ENCODE measurements at regions not wholly inside any gene's neighbourhood (a gene's known extent, or its start where the extent isn't known, plus 50 kb on each side); places are given as distances from the start of the nearest gene placed in this dataset.

DNA sequence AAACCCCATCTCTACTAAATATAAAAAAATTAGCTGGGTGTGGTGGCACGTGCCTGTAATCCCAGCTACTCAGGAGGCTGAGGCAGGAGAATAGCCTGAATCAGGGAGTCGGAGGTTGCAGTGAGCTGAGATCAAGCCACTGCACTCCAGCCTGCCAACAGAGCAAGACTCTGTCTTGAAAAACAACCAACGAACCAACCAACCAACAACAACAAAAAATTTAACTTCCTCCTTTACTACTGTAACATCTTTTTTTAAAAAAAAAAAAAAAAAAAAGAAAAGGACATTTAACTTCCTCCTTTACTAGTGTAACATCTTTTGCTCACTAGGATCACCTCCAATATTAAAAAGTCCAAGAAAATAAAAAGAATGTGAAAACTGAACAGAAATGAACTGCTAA, 92.3 kb upstream of the TMEM168 start:
- DNase-seq (no peak), ATAC-seq (no peak)
- POLR2A ChIA-PET: no interaction called here
- Mint-ChIP-seq H3K36me3 (ENCODE audit: low read depth) (peaks cover 21% of the 10 kb centered on the region), H3K27ac (no peak overlapping the region), H3K27me3 (no peaks in the 10 kb centered on the region), H3K9me3 (no peaks in the 10 kb centered on the region), H3K4me1 (ENCODE audit: low read depth) (peaks cover 8% of the 10 kb centered on the region), H3K4me3 (no peak overlapping the region)
- no peak for TF ChIP-seq CTCF (IDR thresholded peaks at IDR 0.05)
- CTCF ChIA-PET: interaction anchor here (1.0 to 2.1 kb wide), 2 partner anchors 8 to 12 kb away, joined by 3 to 8 read pairs; no protein-coding TSS in a partner anchor
- intact Hi-C loops (cut with micrococcal nuclease): no loop called here

- no peaks in the 10 kb centered on the region for H3K9me3 Mint-ChIP-seq
- H3K36me3 Mint-ChIP-seq (ENCODE audit: low read depth): peaks cover 21% of the 10 kb centered on the region
- H3K27ac Mint-ChIP-seq: no peak overlapping the region
- ATAC-seq: no peak
- H3K4me3 Mint-ChIP-seq: no peak overlapping the region
- H3K27me3 Mint-ChIP-seq: no peaks in the 10 kb centered on the region
- no peak for TF ChIP-seq CTCF (IDR thresholded peaks at IDR 0.05)
- DNase-seq: no peak
- intact Hi-C loops (cut with micrococcal nuclease): no loop called here
- H3K4me1 Mint-ChIP-seq (ENCODE audit: low read depth): peaks cover 8% of the 10 kb centered on the region
- CTCF ChIA-PET: interaction anchor here (1.0 to 2.5 kb wide), 4 partner anchors 9 to 332 kb away, joined by 3 to 10 read pairs (median 6); no protein-coding TSS in a partner anchor
- POLR2A ChIA-PET: interaction anchor here (0.5 kb wide), 1 partner anchor 12 kb away, joined by 3 read pairs; no protein-coding TSS in a partner anchor
Measured at GRCh38 chr7:112882022-112882421, 91.8 kb upstream of the TMEM168 start.

GRCh38 chr7:112880818-112881418, 90.7 kb upstream of the TMEM168 start:
- no peak for ATAC-seq
- DNase-seq: no peak
- Mint-ChIP-seq H3K27me3 (no peaks in the 10 kb centered on the region), H3K9me3 (no peaks in the 10 kb centered on the region), H3K4me3 (no peak overlapping the region), H3K27ac (no peak overlapping the region), H3K4me1 (ENCODE audit: low read depth) (peaks cover 11% of the 10 kb centered on the region), H3K36me3 (ENCODE audit: low read depth) (peaks cover 21% of the 10 kb centered on the region)
- intact Hi-C loops (cut with micrococcal nuclease): no loop called here
- ChIA-PET CTCF (interaction anchor here (1.0 to 4.4 kb wide), 3 partner anchors 11 to 331 kb away, joined by 3 to 19 read pairs (median 10); no protein-coding TSS in a partner anchor), POLR2A (no interaction called here)
- TF ChIP-seq CTCF (IDR thresholded peaks at IDR 0.05): no peak

DNA sequence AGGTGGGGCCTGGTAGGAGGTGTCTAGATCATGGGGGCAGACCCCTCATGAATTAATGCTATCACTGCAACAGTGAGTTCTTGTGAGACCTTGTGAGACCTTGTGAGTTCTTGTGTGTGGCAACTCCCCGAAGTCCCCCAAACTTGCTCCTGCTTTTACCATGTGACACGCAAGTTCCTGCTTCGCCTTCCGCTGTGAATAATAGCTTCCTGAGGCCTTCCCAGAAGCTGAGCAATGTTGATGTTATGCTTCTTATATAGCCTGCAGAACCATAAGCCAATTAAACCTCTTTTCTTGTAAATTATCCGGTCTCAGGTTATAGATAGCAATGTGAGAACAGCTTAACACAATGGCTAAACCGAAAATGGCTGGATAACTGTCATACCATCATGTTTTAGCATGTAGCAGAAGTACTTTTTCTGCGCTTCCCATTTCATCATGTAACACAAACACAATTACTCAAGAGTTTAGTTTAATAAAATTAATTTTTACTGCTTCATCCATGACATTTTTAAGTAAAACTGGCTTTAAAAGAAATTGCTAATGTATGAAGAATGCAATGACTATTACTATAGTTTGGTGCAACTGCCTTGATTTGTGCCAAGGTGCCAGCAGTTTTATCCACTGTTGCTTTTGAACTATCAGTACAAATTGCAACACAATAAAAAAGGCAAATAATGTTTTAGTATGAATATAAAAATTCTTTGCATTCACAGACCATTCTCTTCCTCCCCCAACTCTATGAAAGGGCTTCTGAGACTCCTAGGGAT, 87.7 kb upstream of the TMEM168 start:
- Mint-ChIP-seq H3K4me1 (ENCODE audit: low read depth) (peaks cover 17% of the 10 kb centered on the region), H3K4me3 (no peak overlapping the region), H3K27ac (no peak overlapping the region), H3K27me3 (no peaks in the 10 kb centered on the region), H3K36me3 (ENCODE audit: low read depth) (peaks cover 9% of the 10 kb centered on the region), H3K9me3 (no peaks in the 10 kb centered on the region)
- DNase-seq (no peak), ATAC-seq (no peak)
- TF ChIP-seq CTCF (IDR thresholded peaks at IDR 0.05): no peak
- ChIA-PET POLR2A (no interaction called here), CTCF (interaction anchor here (4.4 kb wide), 1 partner anchor 8 kb away, joined by 19 read pairs; no protein-coding TSS in a partner anchor)
- intact Hi-C loops (cut with micrococcal nuclease): no loop called here

DNA sequence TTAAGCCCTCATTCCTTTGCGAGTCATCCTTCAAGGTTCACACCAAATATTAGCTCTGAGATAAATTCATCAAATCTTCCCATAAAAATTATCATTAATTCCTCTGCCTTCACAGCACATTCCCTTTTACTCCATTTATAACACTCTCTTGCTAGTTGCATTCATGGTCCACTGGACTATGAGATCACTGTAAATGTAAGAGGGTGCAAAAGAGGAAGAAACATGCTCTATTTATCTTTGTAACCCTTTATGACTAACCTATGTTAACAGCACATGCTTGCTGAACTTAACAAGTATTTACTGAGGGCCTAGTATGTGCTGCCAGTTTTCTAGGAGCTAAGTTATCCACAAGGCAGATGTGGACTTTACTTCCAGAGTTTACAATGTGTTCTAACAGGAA, 86.7 kb upstream of the TMEM168 start:
- intact Hi-C loops (cut with micrococcal nuclease): no loop called here
- H3K36me3 Mint-ChIP-seq (ENCODE audit: low read depth): peaks cover 9% of the 10 kb centered on the region

More for the DNA sequence above, 86.7 kb upstream of the TMEM168 start:
- Mint-ChIP-seq H3K27me3 (no peaks in the 10 kb centered on the region), H3K9me3 (no peaks in the 10 kb centered on the region), H3K4me1 (ENCODE audit: low read depth) (peaks cover 22% of the 10 kb centered on the region), H3K27ac (no peak overlapping the region), H3K4me3 (no peak overlapping the region)
- ChIA-PET CTCF (interaction anchor here (0.6 to 4.4 kb wide), 2 partner anchors 7 to 13 kb away, joined by 3 to 19 read pairs; no protein-coding TSS in a partner anchor), POLR2A (no interaction called here)
- TF ChIP-seq CTCF (IDR thresholded peaks at IDR 0.05): no peak
- DNase-seq (no peak), ATAC-seq (no peak)
